ENCODE measurements at regions not wholly inside any gene's neighbourhood (a gene's known extent, or its start where the extent isn't known, plus 50 kb on each side); places are given as distances from the start of the nearest gene placed in this dataset.

- no peak for TF ChIP-seq REST (IDR thresholded peaks at IDR 0.05; ENCODE audit: insufficient read depth in 1 of 2, low read depth in 2 of 2, low read length in 1 of 2)
- TF ChIP-seq, protein P1, sequence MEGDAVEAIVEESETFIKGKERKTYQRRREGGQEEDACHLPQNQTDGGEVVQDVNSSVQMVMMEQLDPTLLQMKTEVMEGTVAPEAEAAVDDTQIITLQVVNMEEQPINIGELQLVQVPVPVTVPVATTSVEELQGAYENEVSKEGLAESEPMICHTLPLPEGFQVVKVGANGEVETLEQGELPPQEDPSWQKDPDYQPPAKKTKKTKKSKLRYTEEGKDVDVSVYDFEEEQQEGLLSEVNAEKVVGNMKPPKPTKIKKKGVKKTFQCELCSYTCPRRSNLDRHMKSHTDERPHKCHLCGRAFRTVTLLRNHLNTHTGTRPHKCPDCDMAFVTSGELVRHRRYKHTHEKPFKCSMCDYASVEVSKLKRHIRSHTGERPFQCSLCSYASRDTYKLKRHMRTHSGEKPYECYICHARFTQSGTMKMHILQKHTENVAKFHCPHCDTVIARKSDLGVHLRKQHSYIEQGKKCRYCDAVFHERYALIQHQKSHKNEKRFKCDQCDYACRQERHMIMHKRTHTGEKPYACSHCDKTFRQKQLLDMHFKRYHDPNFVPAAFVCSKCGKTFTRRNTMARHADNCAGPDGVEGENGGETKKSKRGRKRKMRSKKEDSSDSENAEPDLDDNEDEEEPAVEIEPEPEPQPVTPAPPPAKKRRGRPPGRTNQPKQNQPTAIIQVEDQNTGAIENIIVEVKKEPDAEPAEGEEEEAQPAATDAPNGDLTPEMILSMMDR (IDR thresholded peaks at IDR 0.05), result no peak
- no peak for TF ChIP-seq POLR2AphosphoS5 (IDR thresholded peaks at IDR 0.05; ENCODE audit: low read depth, low read length)
- no peak for TF ChIP-seq TCF7L2 (IDR thresholded peaks at IDR 0.05; ENCODE audit: low read depth, low read length)
These were observed 1386.5 kb upstream of the CDH8 start for GRCh38 chr16:63422715-63423114.
